ENCODE measurements at regions not wholly inside any gene's neighbourhood (a gene's known extent, or its start where the extent isn't known, plus 50 kb on each side); places are given as distances from the start of the nearest gene placed in this dataset.

- TF ChIP-seq, protein P1, sequence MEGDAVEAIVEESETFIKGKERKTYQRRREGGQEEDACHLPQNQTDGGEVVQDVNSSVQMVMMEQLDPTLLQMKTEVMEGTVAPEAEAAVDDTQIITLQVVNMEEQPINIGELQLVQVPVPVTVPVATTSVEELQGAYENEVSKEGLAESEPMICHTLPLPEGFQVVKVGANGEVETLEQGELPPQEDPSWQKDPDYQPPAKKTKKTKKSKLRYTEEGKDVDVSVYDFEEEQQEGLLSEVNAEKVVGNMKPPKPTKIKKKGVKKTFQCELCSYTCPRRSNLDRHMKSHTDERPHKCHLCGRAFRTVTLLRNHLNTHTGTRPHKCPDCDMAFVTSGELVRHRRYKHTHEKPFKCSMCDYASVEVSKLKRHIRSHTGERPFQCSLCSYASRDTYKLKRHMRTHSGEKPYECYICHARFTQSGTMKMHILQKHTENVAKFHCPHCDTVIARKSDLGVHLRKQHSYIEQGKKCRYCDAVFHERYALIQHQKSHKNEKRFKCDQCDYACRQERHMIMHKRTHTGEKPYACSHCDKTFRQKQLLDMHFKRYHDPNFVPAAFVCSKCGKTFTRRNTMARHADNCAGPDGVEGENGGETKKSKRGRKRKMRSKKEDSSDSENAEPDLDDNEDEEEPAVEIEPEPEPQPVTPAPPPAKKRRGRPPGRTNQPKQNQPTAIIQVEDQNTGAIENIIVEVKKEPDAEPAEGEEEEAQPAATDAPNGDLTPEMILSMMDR (IDR thresholded peaks at IDR 0.05 in 4 of 5, conservative IDR thresholded peaks at IDR 0.05 in 1 of 5), result no peak
- TF ChIP-seq POLR2A (IDR thresholded peaks at IDR 0.05), result no peak
Measured at GRCh38 chr20:53848304-53848703, 222.1 kb downstream of the BCAS1 start.

Data from gastrocnemius medialis (tissue), 4 donors.